HK-2 (cell line): ENCODE measurements at regions not wholly inside any gene's neighbourhood (a gene's known extent, or its start where the extent isn't known, plus 50 kb on each side); places are given as distances from the start of the nearest gene placed in this dataset.
"Not testable (repeated sequence)": the region's sequence is repeated elsewhere in the genome, so short reads cannot be mapped to it uniquely, and the experiment has no call there.

Experiments
- DNase-seq: peaks from one replicate; pipeline ENCODE4 v3.0.0-alpha.2; 2018; ENCODE audit not compliant: unreplicated experiment

DNA sequence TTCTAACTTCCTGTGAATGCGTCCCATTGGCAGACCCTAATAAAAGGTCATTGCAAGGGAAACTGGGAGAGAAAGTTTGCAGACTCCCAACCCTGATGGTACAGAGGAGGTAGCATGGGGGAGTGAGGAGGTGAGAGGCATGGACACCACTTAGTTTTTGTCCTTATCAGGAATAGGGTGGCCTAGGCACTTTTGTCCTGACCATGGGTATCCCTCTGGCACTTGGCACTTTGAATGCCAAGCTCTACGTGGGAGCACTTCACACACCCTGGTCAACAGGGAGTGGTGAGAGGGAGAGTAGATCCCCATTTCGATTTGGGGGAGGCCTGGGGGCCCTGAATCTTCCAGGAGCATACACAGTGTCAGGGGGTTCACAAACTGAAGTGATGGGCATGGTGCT, 75.6 kb upstream of the SH3PXD2B start:
- no peak for DNase-seq

DNA sequence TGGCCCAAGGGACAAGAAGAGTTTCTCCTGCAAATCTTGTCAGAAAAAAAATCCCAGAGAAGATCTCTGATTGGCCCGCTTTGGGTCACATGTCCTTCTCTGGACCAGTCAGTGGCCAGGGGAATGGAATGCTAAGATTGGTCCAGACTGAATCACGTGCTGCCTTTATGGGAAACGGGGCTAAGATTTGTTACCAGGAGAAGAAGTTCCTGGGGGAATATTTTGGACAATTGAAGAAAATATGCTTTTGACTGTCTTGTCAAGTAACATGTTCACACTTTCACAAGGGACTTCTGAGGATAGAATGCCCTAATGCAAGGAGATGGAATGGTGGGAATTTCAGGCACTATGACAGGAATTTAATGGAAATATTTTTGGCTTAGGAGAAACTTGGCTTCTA, 74.1 kb upstream of the SH3PXD2B start:
- no peak for DNase-seq

DNA sequence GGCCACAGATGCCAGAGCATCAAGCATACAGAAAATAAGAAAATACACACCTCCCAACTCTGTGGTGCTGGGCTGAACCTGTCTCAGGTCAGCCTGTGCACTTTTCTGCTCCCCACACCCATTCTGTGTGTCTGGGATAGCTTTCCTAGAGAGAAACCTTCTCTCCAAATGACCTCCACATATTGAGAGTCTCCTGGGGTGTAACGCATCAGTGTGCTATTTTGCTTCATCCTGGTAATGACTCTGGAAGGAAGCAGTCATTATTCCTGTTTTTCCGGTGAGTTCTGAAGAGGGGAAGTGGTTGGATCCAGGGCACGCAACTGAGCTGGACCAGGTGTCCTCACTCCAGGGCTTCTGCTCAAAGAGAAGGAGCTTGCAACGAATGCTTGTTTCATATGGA, 73.2 kb upstream of the SH3PXD2B start:
- DNase-seq, result no peak

DNA sequence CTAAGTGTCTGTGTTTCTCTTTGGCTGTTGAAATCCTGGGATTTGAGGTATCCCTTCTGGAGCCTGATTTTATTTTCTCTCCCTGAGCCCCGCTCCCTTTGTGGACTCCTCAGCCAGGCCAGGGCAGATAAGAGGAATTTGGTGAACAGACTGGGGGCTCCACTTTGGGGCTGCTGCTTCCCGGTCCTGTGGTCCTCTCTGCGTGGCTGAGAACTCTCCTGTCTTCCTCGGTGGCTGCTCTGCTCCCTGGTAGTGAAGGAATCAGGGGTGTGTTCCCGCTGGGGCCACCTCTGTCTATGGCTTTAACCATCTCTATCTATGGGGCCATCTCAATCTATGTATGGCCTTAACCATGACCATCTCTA, 71.7 kb upstream of the SH3PXD2B start:
- no peak for DNase-seq

DNA sequence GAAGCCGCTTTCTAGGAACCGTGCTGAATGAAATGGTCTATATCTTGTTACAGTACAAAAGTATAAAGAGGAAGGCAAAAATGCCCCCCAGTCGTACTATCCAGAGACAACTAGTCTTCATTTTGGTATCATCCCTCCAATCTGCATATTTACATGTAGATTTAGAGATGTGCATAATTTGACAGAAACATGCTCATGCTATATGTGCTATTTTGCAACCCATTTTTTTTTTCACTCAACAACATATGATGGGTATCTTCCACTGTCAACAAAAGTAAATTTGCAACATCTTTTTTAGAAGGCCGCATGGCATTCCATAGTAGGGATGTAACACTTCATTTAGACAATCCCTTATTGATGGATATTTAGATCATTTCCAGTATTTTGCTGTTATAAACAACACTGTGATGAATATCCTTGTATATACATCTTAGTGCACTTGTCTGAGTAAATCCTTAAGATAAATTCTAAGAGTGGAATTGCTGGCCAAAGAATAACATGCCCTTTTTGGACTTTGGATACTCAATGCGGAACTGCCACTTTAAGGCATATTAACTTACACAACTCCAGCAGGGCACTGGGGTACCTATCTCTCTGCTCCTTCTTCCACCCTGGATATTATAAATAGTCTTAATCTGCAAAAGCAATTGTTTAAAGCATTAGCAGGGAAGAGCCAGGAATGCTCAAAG, 71.1 kb upstream of the SH3PXD2B start:
- no peak for DNase-seq

DNA sequence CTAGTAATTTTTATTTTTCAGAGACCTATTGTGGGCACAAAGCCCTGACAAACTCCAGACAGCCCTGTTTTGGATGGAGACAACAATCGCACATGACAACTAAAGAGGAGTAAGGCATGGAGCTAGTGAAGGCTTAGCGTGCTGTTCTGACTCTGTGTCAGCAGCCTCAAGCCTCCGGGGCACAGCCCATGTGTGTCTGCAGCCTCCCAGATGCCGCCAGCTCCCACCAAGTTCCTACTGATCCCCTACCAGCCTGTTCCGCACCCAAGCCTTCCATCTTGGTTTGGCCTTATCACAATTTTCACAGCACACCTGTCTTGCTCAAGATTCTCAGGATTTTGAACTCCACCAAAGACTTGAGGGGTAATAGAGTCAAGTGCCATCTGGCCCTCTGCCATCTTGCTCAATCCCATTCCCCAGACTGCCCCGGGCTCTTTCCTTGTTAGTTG, 70.3 kb upstream of the SH3PXD2B start:
- no peak for DNase-seq

DNA sequence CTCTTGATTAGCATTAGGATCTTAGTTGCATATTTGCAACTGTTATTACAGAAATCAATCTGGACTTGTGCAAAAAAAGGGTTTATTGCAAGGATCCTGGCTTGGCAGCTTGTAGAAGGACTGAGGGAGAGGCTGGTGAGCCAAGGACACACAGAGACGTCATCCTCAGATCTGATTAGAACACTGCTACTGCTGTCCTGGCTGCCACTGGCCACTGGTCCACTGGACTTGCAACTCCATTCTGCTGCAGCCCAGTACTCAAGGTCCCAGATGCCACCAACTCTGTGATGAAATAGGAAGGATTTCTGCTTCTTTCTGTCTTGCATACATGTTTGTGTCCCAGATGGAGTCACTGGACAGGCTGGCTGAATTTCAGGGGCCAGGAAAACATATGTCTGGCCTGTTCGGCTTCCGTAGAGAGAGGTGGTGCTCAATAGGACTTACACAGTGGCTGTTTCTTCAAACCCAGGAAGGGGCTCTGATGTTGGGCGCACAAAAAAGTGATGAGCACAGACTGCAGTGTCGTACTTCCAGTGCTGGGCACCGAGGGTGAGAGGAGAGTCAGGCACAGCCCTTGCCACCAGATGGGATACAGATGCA, 68.9 kb upstream of the SH3PXD2B start:
- DNase-seq, result no peak

DNA sequence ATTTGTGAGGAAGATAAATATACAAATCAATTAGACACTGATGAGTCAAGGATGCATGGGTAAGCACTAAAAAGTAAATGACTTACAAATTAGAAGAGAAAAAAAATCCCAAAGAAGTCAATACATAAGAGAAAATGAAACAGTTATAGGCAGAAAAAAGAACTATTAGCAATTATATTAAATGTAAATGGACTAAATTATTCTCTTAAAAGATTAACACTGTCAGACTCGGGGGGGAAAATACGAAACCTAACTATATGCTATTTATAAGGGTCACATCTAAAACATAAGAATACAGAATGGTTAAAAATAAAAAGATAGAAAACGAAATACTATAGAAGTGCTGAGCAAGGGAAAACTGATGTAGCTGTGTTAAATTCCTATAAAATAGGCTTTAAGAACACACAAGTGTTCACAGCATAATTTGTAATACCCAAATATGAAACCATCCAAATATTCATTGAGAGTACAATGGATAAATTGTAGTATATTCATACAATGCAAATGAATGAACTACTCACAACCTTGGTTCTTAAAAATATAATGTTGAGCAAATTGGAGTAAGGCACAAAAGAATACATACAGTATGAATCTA, 67.1 kb upstream of the SH3PXD2B start:
- DNase-seq, result no peak

DNA sequence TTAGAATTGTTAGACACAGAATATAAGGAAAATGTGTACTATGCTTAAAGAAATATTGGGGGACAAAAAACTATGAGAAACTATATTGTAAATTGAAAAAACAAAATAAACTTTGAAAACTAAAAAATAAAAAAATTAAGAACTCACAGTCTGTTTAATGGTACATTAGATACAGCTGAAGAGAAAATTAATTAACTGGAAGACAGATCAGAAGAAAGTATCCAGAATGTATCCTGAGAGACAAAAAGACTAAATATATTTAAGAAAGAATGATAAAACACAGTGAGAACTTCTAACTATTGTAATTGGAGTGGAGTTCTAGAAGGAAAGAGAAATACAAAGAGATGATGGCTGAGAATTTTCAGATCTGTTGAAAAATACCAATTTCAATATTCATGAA, 57.6 kb upstream of the SH3PXD2B start:
- DNase-seq, result no peak

DNA sequence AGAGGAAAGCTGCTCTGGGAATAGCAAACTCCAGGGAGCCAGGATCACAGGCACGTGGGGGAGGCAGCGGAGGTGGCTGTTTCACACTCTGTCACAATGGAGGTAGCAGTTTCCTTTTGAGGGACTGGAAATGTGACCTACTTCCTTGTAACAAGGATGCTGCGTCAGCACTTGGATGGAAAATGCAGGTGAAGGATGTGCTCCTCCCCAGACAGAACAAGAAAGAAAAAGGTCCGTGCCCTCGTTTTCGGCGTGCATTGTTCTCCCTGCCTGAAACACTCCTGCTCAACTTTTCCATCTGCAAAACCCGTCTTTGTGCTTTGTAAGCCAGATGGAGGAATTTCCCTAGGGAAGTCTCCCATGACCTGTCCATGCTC, 55.1 kb upstream of the SH3PXD2B start:
- DNase-seq, result no peak

DNA sequence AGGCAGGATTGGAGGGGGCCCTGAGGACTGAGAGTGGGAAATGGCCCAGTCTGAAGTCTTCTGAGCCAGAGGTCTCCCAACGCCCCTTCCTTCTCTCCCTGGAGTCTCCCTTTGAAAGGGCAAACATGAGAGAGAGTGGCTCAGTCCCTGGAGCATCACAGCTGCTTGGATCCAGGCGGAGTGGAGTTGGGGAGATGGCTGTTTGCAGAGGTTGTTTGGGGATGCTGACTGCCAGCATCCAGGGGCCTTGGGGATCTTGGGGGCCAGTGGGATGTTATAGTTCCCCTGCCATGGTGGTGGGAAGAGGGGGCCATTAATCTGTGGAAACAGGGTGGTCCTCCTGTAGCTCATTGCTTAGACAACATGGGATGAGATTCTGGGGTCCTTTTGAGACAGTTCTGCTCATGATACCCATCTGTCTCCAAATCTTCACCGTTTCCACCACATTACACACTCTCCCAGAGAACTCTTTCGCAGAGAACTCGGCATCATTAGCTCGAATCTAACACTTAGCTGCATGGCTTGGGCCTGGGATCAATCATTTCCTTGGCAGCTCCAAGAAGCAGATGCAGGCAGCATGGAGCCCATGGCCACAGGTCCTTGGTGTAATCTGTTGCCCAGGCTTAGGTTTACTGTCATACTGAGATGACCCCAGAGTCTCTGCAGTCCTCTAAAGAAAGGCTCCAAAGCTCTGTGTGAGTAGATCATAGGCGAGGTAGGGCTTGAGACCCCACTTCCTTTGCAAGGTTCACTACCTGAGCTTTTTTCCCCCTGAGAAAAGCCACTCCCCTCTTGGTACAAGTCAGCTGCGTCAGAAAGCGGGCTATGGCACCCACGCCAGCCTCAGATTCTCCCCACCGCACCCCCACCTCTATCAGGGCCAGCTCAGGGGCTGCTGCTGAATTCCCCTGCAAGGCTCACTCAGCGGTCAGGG, 54.4 kb upstream of the SH3PXD2B start:
- no peak for DNase-seq

DNA sequence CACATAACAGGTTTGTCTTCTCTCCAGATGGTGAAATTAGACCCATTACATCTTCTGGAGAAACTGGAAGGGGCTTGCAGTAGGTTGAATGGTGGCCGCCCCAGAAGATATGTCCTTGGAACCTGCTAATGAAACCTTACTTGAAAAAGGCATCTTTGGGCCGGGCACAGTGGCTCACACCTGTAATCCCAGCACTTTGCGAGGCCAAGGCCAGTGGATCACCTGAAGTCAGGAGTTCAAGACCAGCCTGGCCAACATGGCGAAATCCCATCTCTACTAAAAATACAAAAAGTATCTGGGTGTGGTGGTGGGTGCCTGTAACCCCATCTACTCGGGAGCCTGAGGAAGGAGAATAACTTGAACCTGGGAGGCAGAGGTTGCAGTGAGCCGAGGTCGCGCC, 53.2 kb upstream of the SH3PXD2B start:
- not testable (repeated sequence) for DNase-seq

DNA sequence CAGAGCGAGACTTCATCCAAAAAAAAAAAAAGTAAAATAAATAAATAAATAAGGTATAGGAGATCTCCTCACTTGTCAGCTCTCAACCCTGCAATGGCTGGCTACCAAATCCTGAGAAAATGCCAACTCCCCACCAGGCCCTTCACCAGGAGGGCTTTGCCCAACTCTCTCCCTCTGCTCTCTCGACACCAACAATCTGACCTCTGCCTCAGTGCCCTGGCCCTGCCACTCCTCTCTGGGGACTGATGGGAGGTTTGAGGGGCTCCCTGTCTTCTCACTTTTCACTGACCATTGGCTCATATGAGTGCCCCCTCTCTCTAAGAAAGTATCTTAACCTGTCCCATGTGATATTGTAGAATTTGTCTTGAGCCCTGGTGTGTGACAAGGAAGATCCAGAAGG, 52.6 kb upstream of the SH3PXD2B start:
- no peak for DNase-seq

DNA sequence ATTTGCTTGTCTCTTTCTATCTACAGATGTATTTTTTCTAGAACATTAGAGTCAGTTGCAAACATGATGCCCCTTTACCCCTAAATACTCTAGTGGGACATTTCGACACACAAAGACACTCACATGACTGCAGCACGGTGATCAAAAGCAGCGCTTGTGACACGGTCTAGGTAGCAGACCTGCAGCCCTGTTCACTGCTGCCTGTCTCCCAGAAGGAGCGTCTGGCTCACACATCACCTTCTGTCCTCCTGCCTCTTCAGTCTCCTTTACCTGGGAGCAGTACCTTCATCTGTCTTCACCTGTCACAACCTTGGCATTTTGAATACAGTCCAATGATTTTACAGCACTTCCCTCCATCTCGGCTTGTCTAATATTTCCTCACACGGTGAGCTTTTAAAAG, 51.9 kb upstream of the SH3PXD2B start:
- DNase-seq, result no peak

DNA sequence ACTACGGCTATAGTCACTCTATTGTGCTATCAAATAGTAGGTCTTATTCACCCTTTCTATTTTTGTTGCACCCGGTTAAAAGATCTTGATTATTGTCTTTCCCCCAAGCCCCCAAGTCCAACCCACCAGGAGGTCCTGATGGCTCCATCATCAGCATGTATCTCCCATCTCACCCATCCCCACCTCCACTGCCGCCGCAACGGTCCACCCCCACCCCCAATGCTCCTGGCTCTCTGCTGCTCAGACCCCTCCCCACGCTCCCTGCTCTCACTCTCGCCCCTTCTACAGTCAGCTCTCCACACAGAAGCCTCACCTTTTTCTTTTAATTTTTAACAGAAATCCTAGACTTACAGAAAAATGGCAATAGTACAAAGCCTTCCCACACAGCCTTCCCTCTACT, 51.5 kb upstream of the SH3PXD2B start:
- no peak for DNase-seq

DNA sequence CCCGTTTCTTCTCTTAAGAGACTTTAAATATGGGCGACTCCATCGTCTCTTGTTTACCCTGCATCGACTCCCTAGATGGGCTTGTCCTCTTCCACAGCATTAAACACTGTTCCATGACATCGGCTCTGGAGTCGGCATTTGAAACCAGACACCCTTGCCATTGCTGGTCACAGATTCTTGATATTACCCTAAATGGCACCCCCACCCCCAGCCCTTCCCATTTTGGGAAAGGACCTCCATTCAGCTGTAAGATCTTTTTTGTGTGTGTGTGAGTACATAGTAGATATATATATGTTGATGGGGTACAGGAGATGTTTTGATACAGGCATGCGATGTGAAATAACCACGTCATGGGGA, 51.1 kb upstream of the SH3PXD2B start:
- no peak for DNase-seq

DNA sequence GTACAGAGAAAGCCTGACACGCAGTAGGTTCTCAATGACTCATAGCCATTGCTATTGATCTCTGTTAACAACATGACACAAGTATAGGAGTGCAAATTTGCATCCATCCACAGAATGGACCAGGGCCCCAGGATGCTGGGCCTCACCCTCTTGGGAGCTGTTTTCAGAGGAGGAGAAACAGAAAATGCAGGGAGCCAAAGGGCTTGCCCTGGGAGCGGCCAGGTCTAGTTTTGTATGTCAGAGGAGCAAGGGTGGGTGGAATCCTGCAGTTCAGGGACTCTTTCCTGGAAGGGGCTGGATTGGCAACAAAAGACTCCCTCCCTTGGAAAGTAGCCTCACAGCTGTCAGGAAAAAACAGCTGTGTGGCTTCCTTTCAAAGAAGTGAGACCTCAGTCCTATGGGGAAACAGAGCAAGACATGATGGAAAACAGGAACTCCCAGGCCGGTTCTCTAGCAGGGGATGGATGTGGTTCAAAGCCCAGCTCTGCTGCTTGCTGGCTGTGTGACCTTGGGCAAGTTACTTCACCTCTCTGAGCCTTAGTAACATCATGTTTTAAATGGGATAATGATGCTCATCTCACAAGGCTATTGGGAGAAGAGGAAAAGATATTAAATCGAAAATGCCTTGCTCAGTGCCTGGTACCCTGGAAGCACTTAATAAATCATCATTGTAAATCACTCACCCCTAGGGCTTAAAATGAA, 50.5 kb upstream of the SH3PXD2B start:
- no peak for DNase-seq

DNA sequence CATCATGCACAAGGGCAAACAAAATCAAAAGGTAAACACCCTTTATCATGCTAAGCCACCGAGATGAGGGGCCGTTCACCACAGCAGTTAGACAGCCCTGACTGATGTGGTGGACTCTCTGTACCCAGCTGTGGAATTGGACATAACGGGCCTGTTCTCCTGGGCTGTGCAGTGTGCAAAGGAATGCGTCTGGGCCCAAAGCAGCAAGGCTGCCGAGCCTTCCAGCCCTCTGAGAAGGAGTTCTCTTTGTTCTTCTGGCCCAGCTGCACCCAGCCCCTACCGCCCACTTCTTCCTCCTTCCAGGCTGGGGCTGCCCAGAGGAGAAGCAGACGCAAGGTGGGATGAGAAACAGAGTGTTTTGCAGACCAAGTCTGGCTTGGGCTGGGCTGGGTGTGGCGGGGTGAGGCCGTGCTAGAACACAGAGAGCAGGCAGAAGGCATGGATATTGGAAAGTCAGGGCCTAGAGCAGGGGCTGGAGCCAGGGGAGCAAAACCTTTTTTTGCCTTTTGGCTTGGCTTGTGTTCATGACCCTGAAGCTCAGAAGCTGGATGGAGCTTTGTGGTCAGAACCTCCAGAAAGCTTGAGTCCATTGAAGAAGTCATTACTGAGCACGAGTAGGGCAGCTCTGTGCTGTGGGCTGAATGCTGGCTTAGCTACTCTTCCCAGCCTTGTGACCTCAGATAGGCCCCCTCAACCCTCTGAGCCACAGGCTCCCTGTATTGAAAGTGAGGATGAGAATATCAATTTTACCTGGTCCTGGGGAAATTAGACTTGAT, 49.8 kb upstream of the SH3PXD2B start:
- DNase-seq, result no peak
